ENCODE measurements at regions not wholly inside any gene's neighbourhood (a gene's known extent, or its start where the extent isn't known, plus 50 kb on each side); places are given as distances from the start of the nearest gene placed in this dataset.

GRCh38 chr15:47443839-47444238, 273.5 kb upstream of the SEMA6D start:
- H3K79me2 ChIP-seq (ENCODE audit: control insufficient read depth, insufficient read depth, low read length) = no peaks in the 10 kb centered on the region
- TF ChIP-seq EZH2 (IDR thresholded peaks at IDR 0.05; ENCODE audit: borderline replicate concordance, insufficient read depth, low read depth, low read length, poor library complexity, severe bottlenecking) (no peak), CTCF (IDR thresholded peaks at IDR 0.05) (no peak)
- no peaks in the 10 kb centered on the region for H3K36me3 ChIP-seq (replicated peaks in 1 of 2; ENCODE audit: control extremely low read depth in 1 of 2, control insufficient read depth in 1 of 2, extremely low read depth in 1 of 2, insufficient read depth in 2 of 2, low read length in 1 of 2)
- H3K9me3 Mint-ChIP-seq (ENCODE audit: insufficient read depth) = no peaks in the 10 kb centered on the region
- no peak overlapping the region for H3K4me2 ChIP-seq (replicated peaks; ENCODE audit: low read depth, low read length, poor library complexity, severe bottlenecking)
- no peak overlapping the region for H3K4me3 ChIP-seq (ENCODE audit: control extremely low read depth in 1 of 5, extremely low read depth in 1 of 5, insufficient read depth in 1 of 5, low read depth in 2 of 5, low read length in 4 of 5)
- no peaks in the 10 kb centered on the region for H3K4me1 ChIP-seq (ENCODE audit: control insufficient read depth in 2 of 2, insufficient read depth in 2 of 2, low read length in 2 of 2)
- no peak overlapping the region for H3K27ac ChIP-seq (ENCODE audit: low read length in 2 of 2)
- no peaks in the 10 kb centered on the region for H3K27me3 ChIP-seq (replicated peaks in 1 of 4; ENCODE audit: control extremely low read depth in 1 of 4, control insufficient read depth in 3 of 4, insufficient read depth in 4 of 4, low read length in 3 of 4)
- no peaks in the 10 kb centered on the region for H4K20me1 ChIP-seq (ENCODE audit: control insufficient read depth, insufficient read depth, low read length, poor library complexity, severe bottlenecking)
- H3K9me3 ChIP-seq (ENCODE audit: control extremely low read depth in 1 of 3, control insufficient read depth in 2 of 3, insufficient read depth in 1 of 3, low read length in 2 of 3) = no peaks in the 10 kb centered on the region
- intact Hi-C loops (cut with micrococcal nuclease) = no loop called here
- WGBS (ENCODE audit: insufficient coverage) = no CpG with 5 or more reads among the region's 2 CpGs
- ChIA-PET CTCF (no interaction called here), POLR2A (no interaction called here)
- ATAC-seq (ENCODE audit: low read depth) = no peak
- H3K9ac ChIP-seq (ENCODE audit: low read length) = no peak overlapping the region
- DNase-seq = no peak
- no peak overlapping the region for H2AFZ ChIP-seq (ENCODE audit: insufficient read depth, low read depth, low read length, poor library complexity, severe bottlenecking)
- H3K27me3 Mint-ChIP-seq = no peaks in the 10 kb centered on the region
- H3K4me3 Mint-ChIP-seq = no peak overlapping the region
- no peaks in the 10 kb centered on the region for H3K4me1 Mint-ChIP-seq
- no peak overlapping the region for H3K27ac Mint-ChIP-seq

- Mint-ChIP-seq H3K4me1 (no peaks in the 10 kb centered on the region), H3K27me3 (no peaks in the 10 kb centered on the region), H3K9me3 (ENCODE audit: insufficient read depth) (no peaks in the 10 kb centered on the region), H3K4me3 (no peak overlapping the region), H3K27ac (no peak overlapping the region)
- H3K79me2 ChIP-seq (ENCODE audit: control insufficient read depth, insufficient read depth, low read length) = no peaks in the 10 kb centered on the region
- DNase-seq (no peak), ATAC-seq (ENCODE audit: low read depth) (no peak)
- no peak overlapping the region for H3K27ac ChIP-seq (ENCODE audit: low read length in 2 of 2)
- ChIA-PET CTCF (no interaction called here), POLR2A (no interaction called here)
- no peak overlapping the region for H3K9ac ChIP-seq (ENCODE audit: low read length)
- 87% methylated on average over 7 of the region's 9 CpGs for WGBS (ENCODE audit: insufficient coverage)
- no peak for TF ChIP-seq EZH2 (IDR thresholded peaks at IDR 0.05; ENCODE audit: borderline replicate concordance, insufficient read depth, low read depth, low read length, poor library complexity, severe bottlenecking)
- TF ChIP-seq CTCF (IDR thresholded peaks at IDR 0.05) = no peak
- no peaks in the 10 kb centered on the region for H3K36me3 ChIP-seq (replicated peaks in 1 of 2; ENCODE audit: control extremely low read depth in 1 of 2, control insufficient read depth in 1 of 2, extremely low read depth in 1 of 2, insufficient read depth in 2 of 2, low read length in 1 of 2)
- no peaks in the 10 kb centered on the region for H3K9me3 ChIP-seq (ENCODE audit: control extremely low read depth in 1 of 3, control insufficient read depth in 2 of 3, insufficient read depth in 1 of 3, low read length in 2 of 3)
- H2AFZ ChIP-seq (ENCODE audit: insufficient read depth, low read depth, low read length, poor library complexity, severe bottlenecking) = no peak overlapping the region
- H4K20me1 ChIP-seq (ENCODE audit: control insufficient read depth, insufficient read depth, low read length, poor library complexity, severe bottlenecking) = no peaks in the 10 kb centered on the region
- H3K4me3 ChIP-seq (ENCODE audit: control extremely low read depth in 1 of 5, extremely low read depth in 1 of 5, insufficient read depth in 1 of 5, low read depth in 2 of 5, low read length in 4 of 5) = no peak overlapping the region
- H3K4me1 ChIP-seq (ENCODE audit: control insufficient read depth in 2 of 2, insufficient read depth in 2 of 2, low read length in 2 of 2) = no peaks in the 10 kb centered on the region
- H3K4me2 ChIP-seq (replicated peaks; ENCODE audit: low read depth, low read length, poor library complexity, severe bottlenecking) = no peak overlapping the region
- intact Hi-C loops (cut with micrococcal nuclease) = no loop called here
- H3K27me3 ChIP-seq (replicated peaks in 1 of 4; ENCODE audit: control extremely low read depth in 1 of 4, control insufficient read depth in 3 of 4, insufficient read depth in 4 of 4, low read length in 3 of 4) = no peaks in the 10 kb centered on the region
These were observed 271.4 kb upstream of the SEMA6D start for GRCh38 chr15:47445723-47446392.

Measured in B cell (primary cell).